Caco-2 (cell line): ENCODE measurements at regions not wholly inside any gene's neighbourhood (a gene's known extent, or its start where the extent isn't known, plus 50 kb on each side); places are given as distances from the start of the nearest gene placed in this dataset.

Source experiments
- BruUV-seq: library from RNA; stranded (reverse); fragments of 400-500 nt; replicated peaks from 2 replicates; lab custom pipeline; 2021; lab: Mats Ljungman, UMichigan
- CTCF ChIA-PET: fragments of 300-600 bp; sonication (Branson Sonifier 250); formaldehyde crosslinking; loops from one replicate; lab custom pipeline; 2022; ENCODE audit warnings: antibody characterized with exemption; lab: Charles Lee
- POLR2A ChIA-PET: fragments of 300-600 bp; sonication (Branson Sonifier 250); formaldehyde crosslinking; loops from one replicate; lab custom pipeline; 2022; ENCODE audit warnings: antibody characterized with exemption; lab: Charles Lee
- DNase-seq, 2 experiments: peaks; one replicate each; pipeline versions ENCODE4 v3.0.0 to v3.0.0-alpha.2; 2020 to 2022
- H3K27me3 ChIP-seq: replicated peaks from 2 replicates; pipeline ENCODE4 v1.6.0; 2011; ENCODE audit warnings: low read length; ENCODE audit not compliant: control insufficient read depth, insufficient read depth
- H3K36me3 ChIP-seq: 2 replicates; pipeline ENCODE4 v1.5.1; 2011; ENCODE audit warnings: low read length; ENCODE audit not compliant: control insufficient read depth, insufficient read depth
- H3K4me1 ChIP-seq: fragments of 250-450 bp; sonication (Bioruptor Pico); 2 replicates; pipeline ENCODE4 v1.5.1; 2020; ENCODE audit warnings: mild to moderate bottlenecking
- H3K4me3 ChIP-seq: 2 replicates; pipeline ENCODE4 v1.5.1; 2011; ENCODE audit warnings: low read depth, mild to moderate bottlenecking, control low read depth, low read length
- H3K9me3 ChIP-seq: fragments of 250-450 bp; sonication (Bioruptor Pico); 2 replicates; pipeline ENCODE4 v1.5.1; 2020; ENCODE audit warnings: mild to moderate bottlenecking, moderate library complexity
- H3K27ac Mint-ChIP-seq: one replicate; pipeline ENCODE4 v1.8.0; 2022; ENCODE audit warnings: mixed read lengths; ENCODE audit not compliant: unreplicated experiment
- H3K27me3 Mint-ChIP-seq: one replicate; pipeline ENCODE4 v1.8.0; 2022; ENCODE audit warnings: mixed read lengths; ENCODE audit not compliant: insufficient read depth, unreplicated experiment
- H3K36me3 Mint-ChIP-seq: one replicate; pipeline ENCODE4 v1.8.0; 2022; ENCODE audit warnings: mild to moderate bottlenecking, mixed read lengths; ENCODE audit not compliant: insufficient read depth, unreplicated experiment
- H3K4me1 Mint-ChIP-seq: one replicate; pipeline ENCODE4 v1.8.0; 2022; ENCODE audit warnings: low read depth, mixed read lengths; ENCODE audit not compliant: unreplicated experiment
- H3K4me3 Mint-ChIP-seq: one replicate; pipeline ENCODE4 v1.8.0; 2022; ENCODE audit warnings: mild to moderate bottlenecking, moderate library complexity, mixed read lengths; ENCODE audit not compliant: unreplicated experiment
- H3K9me3 Mint-ChIP-seq: one replicate; pipeline ENCODE4 v1.8.0; 2022; ENCODE audit warnings: mixed read lengths; ENCODE audit not compliant: unreplicated experiment
- intact Hi-C: fragments of 100-400 bp; cut with micrococcal nuclease; formaldehyde crosslinking; loops from one replicate; pipeline ENCODE4 v1.10.0; 2022; ENCODE audit not compliant: unreplicated experiment
- TF ChIP-seq, protein P1 (sequence below), 2 experiments: fragments of 200-600 bp in 1 of 2; IDR thresholded peaks; 1 replicate in 1 of 2; 2 replicates in 1 of 2; pipeline versions ENCODE4 v1.5.1 to v1.8.0; 2011 to 2022; ENCODE audit warnings: antibody characterized with exemption in 1 of 2, control low read depth in 1 of 2, inconsistent platforms in 1 of 2, low read depth in 1 of 2, low read length in 1 of 2, mild to moderate bottlenecking in 1 of 2, moderate library complexity in 1 of 2; ENCODE audit not compliant: insufficient read depth in 1 of 2, severe bottlenecking in 1 of 2, unreplicated experiment in 1 of 2

DNA sequence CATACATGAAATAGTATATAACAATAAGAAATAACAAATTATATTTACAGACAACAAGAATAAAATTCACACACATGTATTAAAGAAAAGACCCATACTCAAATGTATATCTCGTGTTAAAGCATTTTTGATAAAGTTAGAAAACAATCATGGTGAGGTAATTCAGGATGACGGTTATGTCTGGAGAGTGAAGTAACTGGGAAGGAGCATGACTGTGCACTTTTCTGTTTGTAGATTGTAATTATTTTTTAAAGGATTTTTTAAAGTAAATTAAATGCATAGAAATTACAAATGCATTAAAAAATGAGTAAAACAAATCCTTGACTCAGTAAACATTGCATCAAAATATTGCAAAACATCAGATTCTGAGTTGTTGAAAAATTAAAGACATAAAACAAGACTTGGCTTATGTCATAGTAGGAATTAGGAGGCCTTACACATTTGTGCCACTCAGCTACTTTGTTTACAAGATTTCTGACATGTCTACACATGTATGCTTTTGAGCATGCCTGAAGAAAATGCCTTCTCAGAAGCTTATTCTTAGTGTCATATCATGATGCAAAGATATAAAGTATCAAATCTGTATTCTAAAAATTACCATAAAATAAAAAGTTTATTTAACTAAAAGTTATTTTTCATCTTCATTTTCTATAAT is 1325.1 kb downstream of the SLC16A7 start:
- Histone ChIP-seq H3K4me1 (no peaks in the 10 kb centered on the region), H3K4me3 (no peak overlapping the region), H3K9me3 (no peaks in the 10 kb centered on the region), H3K36me3 (no peaks in the 10 kb centered on the region), H3K27me3 (no peaks in the 10 kb centered on the region)
- Mint-ChIP-seq H3K4me3 (no peak overlapping the region), H3K27me3 (no peaks in the 10 kb centered on the region), H3K9me3 (no peaks in the 10 kb centered on the region), H3K36me3 (no peaks in the 10 kb centered on the region), H3K4me1 (no peaks in the 10 kb centered on the region), H3K27ac (no peak overlapping the region)
- no peak for DNase-seq
- ChIA-PET POLR2A (no interaction called here), CTCF (no interaction called here)
- intact Hi-C loops, result no loop called here
- no TSS peak for BruUV-seq
- TF ChIP-seq, protein P1, sequence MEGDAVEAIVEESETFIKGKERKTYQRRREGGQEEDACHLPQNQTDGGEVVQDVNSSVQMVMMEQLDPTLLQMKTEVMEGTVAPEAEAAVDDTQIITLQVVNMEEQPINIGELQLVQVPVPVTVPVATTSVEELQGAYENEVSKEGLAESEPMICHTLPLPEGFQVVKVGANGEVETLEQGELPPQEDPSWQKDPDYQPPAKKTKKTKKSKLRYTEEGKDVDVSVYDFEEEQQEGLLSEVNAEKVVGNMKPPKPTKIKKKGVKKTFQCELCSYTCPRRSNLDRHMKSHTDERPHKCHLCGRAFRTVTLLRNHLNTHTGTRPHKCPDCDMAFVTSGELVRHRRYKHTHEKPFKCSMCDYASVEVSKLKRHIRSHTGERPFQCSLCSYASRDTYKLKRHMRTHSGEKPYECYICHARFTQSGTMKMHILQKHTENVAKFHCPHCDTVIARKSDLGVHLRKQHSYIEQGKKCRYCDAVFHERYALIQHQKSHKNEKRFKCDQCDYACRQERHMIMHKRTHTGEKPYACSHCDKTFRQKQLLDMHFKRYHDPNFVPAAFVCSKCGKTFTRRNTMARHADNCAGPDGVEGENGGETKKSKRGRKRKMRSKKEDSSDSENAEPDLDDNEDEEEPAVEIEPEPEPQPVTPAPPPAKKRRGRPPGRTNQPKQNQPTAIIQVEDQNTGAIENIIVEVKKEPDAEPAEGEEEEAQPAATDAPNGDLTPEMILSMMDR (IDR thresholded peaks at IDR 0.05; ENCODE audit: insufficient read depth in 1 of 2, low read depth in 1 of 2, low read length in 1 of 2, severe bottlenecking in 1 of 2, unreplicated experiment in 1 of 2), result no peak

DNA sequence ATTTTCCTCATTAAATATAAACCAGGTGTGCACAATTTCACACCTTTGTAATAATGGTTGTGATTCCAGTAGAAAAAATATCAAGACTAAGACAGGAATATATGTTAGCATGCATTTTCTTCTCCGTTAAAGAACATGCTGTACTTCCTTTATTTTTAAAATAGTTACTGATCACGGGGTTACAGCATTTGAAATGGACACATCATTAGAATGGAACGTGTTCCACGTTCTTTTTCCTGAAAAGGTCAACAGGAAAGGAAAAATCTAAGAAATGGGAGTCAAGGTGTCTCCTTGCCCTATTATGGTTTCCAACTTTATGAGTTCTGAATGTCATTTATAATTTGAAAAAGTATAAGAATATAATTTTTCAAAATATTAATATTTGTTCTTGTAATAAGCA is 1325.7 kb downstream of the SLC16A7 start:
- Mint-ChIP-seq H3K9me3 (no peaks in the 10 kb centered on the region), H3K27ac (no peak overlapping the region), H3K4me3 (no peak overlapping the region), H3K36me3 (no peaks in the 10 kb centered on the region), H3K4me1 (no peaks in the 10 kb centered on the region), H3K27me3 (no peaks in the 10 kb centered on the region)
- no peaks in the 10 kb centered on the region for H3K9me3 ChIP-seq
- intact Hi-C loops, result no loop called here
- H3K4me1 ChIP-seq, result no peaks in the 10 kb centered on the region
- no peaks in the 10 kb centered on the region for H3K36me3 ChIP-seq
- ChIA-PET CTCF (no interaction called here), POLR2A (no interaction called here)
- no TSS peak for BruUV-seq
- TF ChIP-seq, protein P1 (IDR thresholded peaks at IDR 0.05; ENCODE audit: insufficient read depth in 1 of 2, low read depth in 1 of 2, low read length in 1 of 2, severe bottlenecking in 1 of 2, unreplicated experiment in 1 of 2), result no peak
- H3K27me3 ChIP-seq, result no peaks in the 10 kb centered on the region
- no peak overlapping the region for H3K4me3 ChIP-seq
- DNase-seq, result no peak

DNA sequence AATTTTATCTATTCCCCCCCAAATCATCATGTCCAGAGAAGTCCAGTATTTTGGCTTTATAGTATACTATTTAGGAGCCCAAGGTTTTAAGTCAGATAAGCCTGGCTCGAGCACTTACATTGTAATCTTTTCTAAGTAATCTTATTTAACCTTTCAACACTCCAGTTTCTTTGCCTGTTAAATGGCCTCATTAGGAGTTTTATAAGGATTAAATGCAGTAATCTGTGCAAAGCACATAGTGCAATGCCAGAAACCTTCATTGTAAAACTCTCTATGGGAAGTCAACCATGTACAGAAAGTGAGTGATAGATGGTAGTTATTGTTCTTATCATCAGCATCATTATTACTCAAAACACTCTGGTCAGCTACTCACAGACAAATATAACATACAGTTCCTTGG is 1330.4 kb downstream of the SLC16A7 start:
- no peaks in the 10 kb centered on the region for H3K4me1 ChIP-seq
- CTCF ChIA-PET, result no interaction called here
- Mint-ChIP-seq H3K4me1 (no peaks in the 10 kb centered on the region), H3K4me3 (no peak overlapping the region), H3K9me3 (no peaks in the 10 kb centered on the region), H3K27me3 (peaks cover 4% of the 10 kb centered on the region), H3K27ac (no peak overlapping the region), H3K36me3 (no peaks in the 10 kb centered on the region)
- no peak overlapping the region for H3K4me3 ChIP-seq
- intact Hi-C loops, result no loop called here
- H3K9me3 ChIP-seq, result no peaks in the 10 kb centered on the region
- H3K36me3 ChIP-seq, result no peaks in the 10 kb centered on the region
- no peak for DNase-seq
- no TSS peak for BruUV-seq
- POLR2A ChIA-PET, result no interaction called here
- H3K27me3 ChIP-seq, result no peaks in the 10 kb centered on the region
- TF ChIP-seq, protein P1 (IDR thresholded peaks at IDR 0.05; ENCODE audit: insufficient read depth in 1 of 2, low read depth in 1 of 2, low read length in 1 of 2, severe bottlenecking in 1 of 2, unreplicated experiment in 1 of 2), result no peak
